ENCODE measurements at regions not wholly inside any gene's neighbourhood (a gene's known extent, or its start where the extent isn't known, plus 50 kb on each side); places are given as distances from the start of the nearest gene placed in this dataset.

GRCh38 chr9:80242022-80242421, 670.3 kb downstream of the TLE4 start:
- DNase-seq (ENCODE audit: low read depth, low spot score), result no peak

DNA sequence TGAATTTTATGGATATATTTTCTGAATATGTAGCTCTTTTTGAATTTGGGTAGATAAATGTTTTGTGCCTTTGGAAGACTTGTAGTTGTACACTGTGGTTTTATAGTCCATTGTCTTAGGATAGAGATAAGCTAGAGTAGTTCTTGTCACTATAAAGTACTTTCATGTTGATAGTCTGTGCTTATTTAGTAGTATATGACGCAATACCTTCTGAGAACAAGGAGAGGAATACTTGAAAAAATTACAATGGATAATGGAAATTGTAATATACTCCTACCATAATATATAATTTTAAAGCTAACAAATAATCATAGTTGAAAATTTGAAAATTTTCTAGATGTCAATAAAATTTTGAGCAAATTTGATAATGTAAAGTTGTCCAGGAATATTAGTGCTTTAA, 664.0 kb downstream of the TLE4 start:
- DNase-seq (ENCODE audit: low read depth, low spot score), result no peak

GRCh38 chr9:80233906-80234305, 662.1 kb downstream of the TLE4 start:
- DNase-seq (ENCODE audit: low read depth, low spot score), result no peak

DNA sequence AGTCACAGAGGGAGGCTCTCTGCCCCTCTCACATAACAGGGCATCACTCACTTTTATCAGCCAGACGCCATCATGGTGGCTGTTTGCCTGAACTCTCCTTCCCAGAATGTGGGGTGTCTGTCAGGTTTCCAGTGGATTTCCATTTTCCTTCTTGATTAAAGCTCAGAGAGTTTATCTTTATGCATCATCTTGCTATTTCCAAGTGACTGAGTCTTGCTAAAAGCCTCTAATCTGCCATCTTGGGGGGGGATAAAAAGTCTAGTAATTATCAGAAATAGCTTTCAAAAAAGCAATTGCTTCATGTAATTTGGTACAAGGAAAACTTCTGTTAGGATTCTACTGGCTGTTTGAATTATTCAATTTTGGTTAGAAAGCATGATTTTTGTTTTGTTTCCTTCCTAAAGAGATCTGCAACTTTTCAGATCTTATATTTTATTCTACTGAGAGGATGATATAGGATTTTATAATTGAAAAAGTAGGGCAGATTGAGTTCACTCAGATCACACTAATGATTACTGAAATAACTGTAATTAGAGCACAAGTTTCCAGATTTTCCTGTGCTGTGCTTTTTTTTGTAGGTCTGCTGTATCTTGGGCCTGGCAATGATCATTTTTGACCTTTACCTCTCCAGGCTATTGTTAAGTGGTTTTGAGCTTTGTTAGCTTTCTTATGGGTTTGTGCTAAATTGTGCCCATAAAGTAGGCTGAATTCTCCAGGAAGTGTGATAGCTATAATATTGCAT, 661.5 kb downstream of the TLE4 start:
- no peak for DNase-seq (ENCODE audit: low read depth, low spot score)

DNA sequence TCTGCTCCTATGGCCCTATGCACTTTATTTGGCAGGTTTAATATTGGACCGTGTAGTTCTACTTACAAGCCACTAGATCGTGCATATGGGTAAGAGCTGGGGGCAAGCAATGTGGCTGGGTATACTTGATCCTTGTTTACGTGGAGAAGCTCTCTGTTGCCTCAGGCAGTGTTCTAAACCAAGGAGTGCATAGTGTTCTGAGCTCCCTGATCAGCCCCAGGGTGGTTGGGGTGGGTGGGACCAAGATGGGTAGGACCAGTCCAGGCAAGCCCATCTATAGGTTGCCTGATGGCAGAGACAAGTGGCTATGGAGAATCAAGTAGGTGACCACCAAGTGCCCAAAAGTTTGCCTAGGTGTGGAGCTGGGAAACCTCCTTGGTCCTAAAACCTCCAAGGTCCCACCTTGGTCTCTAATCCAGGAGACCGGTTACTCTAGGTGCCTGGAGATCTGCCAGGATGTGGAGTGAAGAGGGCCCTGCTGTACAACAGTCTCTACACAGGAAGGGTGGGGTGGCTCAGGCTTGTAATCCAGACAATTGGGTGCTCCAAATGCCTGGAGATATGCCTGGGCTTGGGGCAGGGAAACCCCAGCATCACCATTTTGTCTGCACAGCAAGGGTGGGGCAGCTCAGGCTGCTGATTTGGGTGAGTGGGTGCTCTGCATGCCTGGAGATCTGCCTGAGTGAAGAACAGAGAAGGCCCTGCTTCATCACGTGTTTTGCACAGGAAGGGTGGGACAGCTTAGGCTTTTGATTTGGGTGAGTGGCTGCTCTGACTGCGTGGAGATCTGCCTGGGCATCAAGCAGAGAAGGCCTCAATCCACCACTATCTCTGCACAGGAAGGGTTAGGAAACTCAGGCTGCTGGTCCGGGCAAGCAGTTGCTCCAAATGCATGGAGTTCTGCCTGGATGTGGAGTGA, 659.8 kb downstream of the TLE4 start:
- no peak for DNase-seq (ENCODE audit: low read depth, low spot score)

- DNase-seq (ENCODE audit: low read depth, low spot score), result no peak
Measured at GRCh38 chr9:80223897-80224296, 652.1 kb downstream of the TLE4 start.

DNA sequence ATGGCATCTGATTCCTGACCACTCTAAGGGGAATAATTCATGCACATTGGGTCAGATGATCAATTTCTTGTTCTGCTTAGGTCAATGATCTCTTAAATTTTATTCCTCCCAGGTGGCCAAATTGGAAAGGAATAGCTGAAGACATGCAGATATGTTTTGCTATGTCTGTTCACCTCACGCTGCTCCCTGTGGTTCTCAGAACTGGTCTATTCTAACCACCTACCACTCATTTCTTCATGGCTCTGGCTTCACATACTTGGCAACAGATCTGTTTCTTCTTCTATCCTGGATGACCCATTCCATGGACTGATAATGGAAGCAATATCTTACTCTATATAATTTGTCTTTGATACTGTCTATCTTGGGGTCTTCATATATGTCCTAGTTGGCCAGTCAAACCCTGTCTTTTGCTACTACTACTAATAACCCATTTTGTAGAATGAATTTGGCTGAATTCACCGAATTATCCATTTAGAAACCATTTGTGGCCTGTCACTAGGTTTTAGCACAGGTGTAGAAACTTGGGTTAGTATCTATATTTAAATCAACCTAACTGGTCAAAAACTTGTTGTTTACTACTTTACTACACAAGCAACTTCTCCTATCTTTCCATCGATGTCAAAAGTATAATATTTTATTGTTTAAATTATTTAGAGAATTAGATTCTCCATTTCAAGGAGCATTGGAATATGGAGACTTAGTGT, 650.9 kb downstream of the TLE4 start:
- no peak for DNase-seq (ENCODE audit: low read depth, low spot score)

GRCh38 chr9:80218328-80218727, 646.6 kb downstream of the TLE4 start:
- no peak for DNase-seq (ENCODE audit: low read depth, low spot score)

DNA sequence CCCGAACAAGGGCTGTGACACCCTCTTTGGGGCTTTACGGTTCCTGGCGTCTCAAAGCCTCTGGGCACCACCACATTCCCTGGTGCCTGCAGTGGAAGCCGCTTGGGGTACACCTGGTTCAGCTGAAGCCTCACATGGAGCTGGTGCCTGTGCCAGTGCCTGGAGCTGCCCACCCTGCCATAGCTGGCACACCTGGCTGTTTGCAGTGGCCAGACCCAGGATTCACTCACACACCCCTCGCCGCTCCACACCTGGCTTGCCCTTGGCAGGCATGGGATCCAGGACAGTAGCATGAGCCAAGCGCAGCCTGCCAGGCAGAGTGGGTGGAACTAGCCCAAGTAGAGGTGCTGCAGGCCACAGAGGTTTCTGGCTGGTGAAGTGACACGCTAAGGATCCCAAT, 641.8 kb downstream of the TLE4 start:
- DNase-seq (ENCODE audit: low read depth, low spot score), result no peak

DNA sequence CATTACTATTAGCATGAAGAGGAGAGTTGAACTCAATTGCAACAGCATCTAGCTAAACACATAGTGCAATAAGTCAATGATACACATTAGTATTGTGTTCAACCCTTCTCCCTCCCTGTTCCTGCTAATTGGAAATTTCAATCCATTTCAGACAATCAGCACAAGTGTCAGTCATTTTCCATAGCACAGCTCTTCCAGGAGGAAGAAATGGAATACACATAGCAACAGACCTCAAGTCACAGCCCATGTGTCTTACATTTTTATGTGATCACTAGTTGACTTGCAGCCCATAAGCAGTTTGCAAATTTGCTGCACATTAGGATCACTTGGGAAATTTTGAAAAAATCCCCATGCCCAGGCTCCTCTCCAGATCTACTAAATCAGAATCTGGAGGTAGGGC, 636.9 kb downstream of the TLE4 start:
- no peak for DNase-seq (ENCODE audit: low read depth, low spot score)

DNA sequence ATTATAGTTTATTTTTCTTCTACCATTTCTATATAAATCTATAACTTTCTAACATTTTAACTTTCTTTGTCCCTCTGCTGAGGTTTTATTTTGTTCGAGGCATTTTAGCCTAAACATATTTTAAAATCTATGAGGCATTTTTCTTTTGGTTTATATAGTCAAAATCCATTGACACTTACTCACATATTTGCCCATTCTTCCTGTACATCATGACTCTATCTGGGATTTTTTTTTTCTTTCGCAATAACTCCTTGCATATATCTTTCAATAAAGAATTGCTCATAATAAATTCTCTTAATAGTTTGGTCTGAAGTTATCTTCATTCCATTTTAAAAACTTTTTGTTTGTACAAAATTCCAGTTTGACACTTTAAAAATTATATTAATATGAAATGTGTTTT, 632.3 kb downstream of the TLE4 start:
- DNase-seq (ENCODE audit: low read depth, low spot score), result no peak

- DNase-seq (ENCODE audit: low read depth, low spot score), result no peak
Measured at GRCh38 chr9:80197661-80198060, 625.9 kb downstream of the TLE4 start.

- no peak for DNase-seq (ENCODE audit: low read depth, low spot score)
Measured at GRCh38 chr9:80191108-80191507, 619.3 kb downstream of the TLE4 start.

DNA sequence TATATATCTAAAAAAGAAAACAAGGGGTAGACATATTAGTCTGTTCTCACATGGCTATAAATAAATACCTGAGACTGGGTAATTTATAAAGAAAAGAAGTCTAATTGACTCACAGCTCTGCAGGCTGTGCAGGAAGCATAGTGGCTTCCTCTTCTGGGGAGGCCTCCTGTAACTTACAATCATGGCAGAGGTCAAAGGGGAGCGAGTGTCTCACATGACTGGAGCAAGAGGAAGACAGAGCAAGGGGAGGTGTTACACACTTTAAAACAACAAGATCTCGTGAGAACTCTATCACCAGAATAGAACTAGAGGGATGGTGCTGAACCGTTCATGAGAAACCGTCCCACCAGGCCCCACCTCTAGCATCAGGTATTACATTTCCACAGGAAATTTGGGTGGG, 616.8 kb downstream of the TLE4 start:
- no peak for DNase-seq (ENCODE audit: low read depth, low spot score)

- no peak for DNase-seq (ENCODE audit: low read depth, low spot score)
Measured at GRCh38 chr9:80185112-80185738, 613.5 kb downstream of the TLE4 start.

DNA sequence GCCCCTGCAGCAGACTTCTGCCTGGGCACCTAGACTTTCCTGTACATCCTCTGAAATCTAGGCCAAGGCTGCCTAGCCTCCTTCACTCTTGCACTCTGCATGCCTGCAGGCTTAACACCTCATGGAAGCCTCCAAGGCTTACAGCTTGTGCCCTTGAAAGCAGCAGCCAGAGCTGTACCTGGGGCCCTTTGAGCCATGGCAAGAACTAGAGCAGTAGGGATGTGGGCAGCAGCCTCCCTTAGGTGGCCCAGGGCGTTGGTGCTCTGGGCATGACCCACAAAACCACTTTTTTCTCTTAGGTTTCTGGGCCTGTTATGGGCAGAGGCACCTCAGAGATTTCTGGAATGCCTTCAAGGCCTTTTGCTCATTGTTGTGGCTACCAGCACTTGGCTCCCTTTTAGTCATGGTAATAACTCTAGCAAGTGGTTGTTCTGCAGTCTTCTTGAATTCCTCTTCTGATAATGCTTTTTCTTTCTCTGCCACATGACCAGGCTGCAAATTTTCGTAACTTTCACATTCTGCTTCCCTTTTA, 606.2 kb downstream of the TLE4 start:
- DNase-seq (ENCODE audit: low read depth, low spot score), result no peak

DNA sequence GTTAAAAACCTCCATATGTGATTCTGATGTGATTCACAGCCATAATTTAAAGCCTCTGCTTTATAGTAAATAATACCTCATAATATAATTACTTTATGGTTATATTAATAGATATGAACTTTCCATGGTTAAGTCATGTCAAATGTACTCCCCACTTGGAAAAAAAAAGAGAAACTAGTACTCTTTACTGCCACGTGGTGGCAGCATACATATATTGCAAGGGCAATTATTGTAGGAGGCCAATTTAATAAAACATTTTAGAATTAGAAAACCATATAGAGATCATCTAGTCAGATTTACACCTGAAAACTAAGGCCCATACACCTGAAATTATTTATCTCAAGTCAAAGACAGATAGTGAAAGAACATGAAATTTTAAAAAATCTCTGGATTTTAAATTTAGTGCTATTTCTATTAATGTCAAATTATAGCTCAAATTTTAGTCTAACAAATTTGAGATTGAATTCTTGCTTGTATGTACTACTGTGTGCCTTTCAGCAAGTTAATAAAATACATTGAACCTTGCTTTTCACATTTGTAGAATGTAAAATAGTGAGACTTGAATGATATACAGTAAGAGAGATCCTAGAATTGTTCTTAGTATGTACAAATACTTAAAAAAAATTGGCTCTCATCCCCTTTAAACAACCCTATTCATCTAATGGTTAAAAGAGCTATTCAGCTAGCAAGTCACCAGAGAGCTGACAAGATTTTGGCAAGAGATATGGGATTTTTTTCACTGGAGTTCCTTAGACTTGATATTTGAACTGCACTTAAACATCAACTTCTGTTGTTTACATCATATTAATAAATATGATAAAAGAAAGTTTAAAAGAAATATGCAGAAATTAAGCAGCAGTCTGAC, 603.8 kb downstream of the TLE4 start:
- DNase-seq (ENCODE audit: low read depth, low spot score), result no peak

GRCh38 chr9:80163889-80164288, 592.1 kb downstream of the TLE4 start:
- DNase-seq (ENCODE audit: low read depth, low spot score), result no peak

- no peak for DNase-seq (ENCODE audit: low read depth, low spot score)
Measured at GRCh38 chr9:80158554-80159170, 586.9 kb downstream of the TLE4 start.

- DNase-seq (ENCODE audit: low read depth, low spot score), result no peak
Measured at GRCh38 chr9:80158131-80158530, 586.4 kb downstream of the TLE4 start.

Measured in smooth muscle cell of the brain vasculature (primary cell).